RWPE1 (cell line): ENCODE measurements at regions not wholly inside any gene's neighbourhood (a gene's known extent, or its start where the extent isn't known, plus 50 kb on each side); places are given as distances from the start of the nearest gene placed in this dataset.
"Not testable (repeated sequence)": the region's sequence is repeated elsewhere in the genome, so short reads cannot be mapped to it uniquely, and the experiment has no call there.

Experiments
- CTCF ChIA-PET: fragments of 350-600 bp; sonication (Branson Sonifier 250); formaldehyde crosslinking; extraction: SDS; loops from one replicate; lab custom pipeline; 2021; lab: Yijun Ruan, JAX
- POLR2A ChIA-PET: fragments of 400-600 bp; formaldehyde crosslinking; extraction: SDS; loops from one replicate; lab custom pipeline; 2020; ENCODE audit warnings: antibody characterized with exemption; ENCODE audit not compliant: low non-redundant PET; lab: Yijun Ruan, JAX
- DNase-seq: peaks from one replicate; pipeline ENCODE4 v3.0.0; 2012; ENCODE audit warnings: low spot score
- H3K27ac ChIP-seq: fragments of 450-650 bp; 2 replicates; pipeline ENCODE4 v1.5.1; 2017
- TF ChIP-seq, protein P1 (sequence below): fragments of 450-650 bp; conservative IDR thresholded peaks from 2 replicates; pipeline ENCODE4 v1.5.1; 2017; ENCODE audit warnings: low read depth, mild to moderate bottlenecking

DNA sequence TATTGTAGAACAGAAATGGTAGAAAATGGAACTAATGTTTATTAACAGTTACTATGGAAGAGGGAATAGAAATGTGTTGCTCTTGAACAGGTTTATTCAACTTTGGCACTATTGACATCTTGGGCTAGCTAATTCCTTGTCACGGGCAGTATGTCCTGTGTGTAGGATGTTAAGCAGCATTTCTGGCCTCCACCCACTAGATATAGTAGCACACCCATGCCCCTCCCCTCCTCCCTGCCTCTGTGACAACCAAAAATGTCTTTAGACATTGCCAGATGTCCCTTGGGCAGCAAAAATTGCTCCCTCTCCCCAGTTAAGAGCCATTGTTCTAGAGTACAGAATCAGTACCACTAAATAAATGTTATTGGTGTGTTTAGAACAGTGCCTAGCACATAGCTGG lies 91.4 kb upstream of the TPTE start:
- H3K27ac ChIP-seq = no peak overlapping the region
- no peak for DNase-seq
- TF ChIP-seq, protein P1, sequence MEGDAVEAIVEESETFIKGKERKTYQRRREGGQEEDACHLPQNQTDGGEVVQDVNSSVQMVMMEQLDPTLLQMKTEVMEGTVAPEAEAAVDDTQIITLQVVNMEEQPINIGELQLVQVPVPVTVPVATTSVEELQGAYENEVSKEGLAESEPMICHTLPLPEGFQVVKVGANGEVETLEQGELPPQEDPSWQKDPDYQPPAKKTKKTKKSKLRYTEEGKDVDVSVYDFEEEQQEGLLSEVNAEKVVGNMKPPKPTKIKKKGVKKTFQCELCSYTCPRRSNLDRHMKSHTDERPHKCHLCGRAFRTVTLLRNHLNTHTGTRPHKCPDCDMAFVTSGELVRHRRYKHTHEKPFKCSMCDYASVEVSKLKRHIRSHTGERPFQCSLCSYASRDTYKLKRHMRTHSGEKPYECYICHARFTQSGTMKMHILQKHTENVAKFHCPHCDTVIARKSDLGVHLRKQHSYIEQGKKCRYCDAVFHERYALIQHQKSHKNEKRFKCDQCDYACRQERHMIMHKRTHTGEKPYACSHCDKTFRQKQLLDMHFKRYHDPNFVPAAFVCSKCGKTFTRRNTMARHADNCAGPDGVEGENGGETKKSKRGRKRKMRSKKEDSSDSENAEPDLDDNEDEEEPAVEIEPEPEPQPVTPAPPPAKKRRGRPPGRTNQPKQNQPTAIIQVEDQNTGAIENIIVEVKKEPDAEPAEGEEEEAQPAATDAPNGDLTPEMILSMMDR = no peak
- ChIA-PET POLR2A (no interaction called here), CTCF (no interaction called here)

DNA sequence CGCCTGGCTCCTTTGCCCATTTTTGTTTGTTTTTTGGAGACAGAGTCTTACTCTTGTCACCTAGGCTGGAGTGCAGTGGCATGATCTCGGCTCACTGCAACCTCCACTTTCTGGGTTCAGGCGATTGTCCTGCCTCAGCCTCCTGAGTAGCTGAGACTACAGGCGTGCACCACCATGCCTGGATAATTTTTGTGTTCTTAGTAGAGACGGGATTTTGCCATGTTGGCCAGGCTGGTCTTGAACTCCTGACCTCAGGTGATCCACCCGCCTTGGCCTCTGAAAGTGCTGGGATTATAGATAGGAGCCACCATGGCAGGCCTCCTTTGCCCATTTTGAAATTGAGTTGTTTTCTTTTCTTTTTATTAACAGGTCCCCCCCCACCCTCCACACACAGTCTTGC lies 89.4 kb upstream of the TPTE start:
- POLR2A ChIA-PET, H3K27ac ChIP-seq, CTCF ChIA-PET, DNase-seq: not testable (repeated sequence)

DNA sequence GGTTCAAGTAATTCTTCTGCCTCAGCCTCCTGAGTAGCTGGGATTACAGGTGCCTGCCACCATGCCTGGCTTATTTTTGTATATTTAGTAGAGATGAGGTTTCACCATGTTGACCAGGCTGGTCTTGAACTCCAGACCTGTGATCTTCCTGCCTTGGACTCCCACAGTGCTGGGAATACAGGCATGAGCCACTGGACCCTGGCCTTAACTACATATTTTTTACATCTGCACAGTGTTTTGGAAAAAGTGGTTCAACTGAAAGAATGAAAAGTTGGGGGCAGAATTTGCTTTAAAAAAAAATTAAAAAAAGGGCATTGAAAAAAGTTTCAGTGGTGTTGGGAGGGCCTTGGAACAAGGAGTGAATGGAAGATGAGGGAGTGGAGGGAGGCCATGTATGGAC lies 88.9 kb upstream of the TPTE start:
- CTCF ChIA-PET = not testable (repeated sequence)

DNA sequence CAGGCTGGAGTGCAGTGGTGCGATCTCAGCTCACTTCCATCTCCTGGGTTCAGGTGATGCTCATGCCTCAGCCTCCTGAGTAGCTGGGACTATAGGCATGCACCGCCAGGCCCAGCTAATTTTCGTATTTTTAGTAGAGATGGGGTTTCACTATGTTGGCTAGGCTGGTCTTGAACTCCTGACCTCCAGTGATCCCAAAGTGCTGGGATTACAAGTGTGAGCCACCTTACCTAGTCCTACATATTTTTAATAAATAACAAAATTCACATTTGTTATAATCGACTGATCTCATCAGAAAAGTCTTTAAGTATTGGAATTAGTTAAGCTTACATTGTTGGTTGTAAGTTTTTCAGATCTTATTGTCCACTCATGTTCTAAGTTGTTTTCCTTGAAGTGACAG lies 83.4 kb upstream of the TPTE start:
- POLR2A ChIA-PET, H3K27ac ChIP-seq, CTCF ChIA-PET: not testable (repeated sequence)

More for the DNA sequence above, 88.9 kb upstream of the TPTE start:
- DNase-seq, POLR2A ChIA-PET, H3K27ac ChIP-seq: not testable (repeated sequence)

DNA sequence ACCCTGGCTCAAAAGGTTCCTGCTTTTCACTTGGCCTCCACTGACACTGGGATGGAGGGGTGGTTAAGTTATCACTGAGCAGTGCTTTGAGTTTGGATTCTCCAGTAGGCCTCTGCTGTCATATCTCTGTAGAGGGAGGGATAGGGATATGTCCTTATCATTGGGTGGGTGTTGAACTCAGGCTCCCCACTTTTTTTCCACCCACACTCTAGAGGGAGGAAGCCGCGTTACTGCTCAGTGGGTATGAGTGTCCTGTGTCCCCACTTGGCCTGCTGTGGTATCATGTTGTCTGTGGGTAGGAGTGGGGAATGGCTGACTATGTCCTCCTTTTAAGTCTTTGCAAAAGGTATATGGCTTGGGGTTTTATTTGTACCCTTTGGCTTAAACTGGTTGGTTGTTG lies 80.7 kb upstream of the TPTE start:
- CTCF ChIA-PET, H3K27ac ChIP-seq, DNase-seq, POLR2A ChIA-PET: not testable (repeated sequence)

More for the DNA sequence above, 83.4 kb upstream of the TPTE start:
- DNase-seq = not testable (repeated sequence)

DNA sequence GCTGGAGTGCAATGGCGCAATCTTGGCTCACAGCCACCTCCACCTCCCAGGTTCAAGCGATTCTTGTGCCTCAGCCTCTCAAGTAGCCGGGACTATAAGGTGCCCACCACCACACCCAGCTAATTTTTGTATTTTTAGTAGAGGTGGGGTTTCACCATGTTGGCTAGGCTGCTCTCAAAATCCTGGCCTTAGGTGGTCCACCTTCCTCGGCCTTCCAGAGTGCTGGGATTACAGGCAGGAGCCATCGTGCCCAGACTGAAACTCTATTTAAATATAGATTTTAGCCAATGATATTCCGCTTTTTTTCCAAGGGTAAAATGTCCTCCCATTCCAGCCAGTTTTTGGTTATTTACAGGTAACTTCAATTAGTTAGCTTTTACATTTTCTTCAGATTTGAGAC lies 79.4 kb upstream of the TPTE start:
- DNase-seq, CTCF ChIA-PET, POLR2A ChIA-PET, H3K27ac ChIP-seq: not testable (repeated sequence)

DNA sequence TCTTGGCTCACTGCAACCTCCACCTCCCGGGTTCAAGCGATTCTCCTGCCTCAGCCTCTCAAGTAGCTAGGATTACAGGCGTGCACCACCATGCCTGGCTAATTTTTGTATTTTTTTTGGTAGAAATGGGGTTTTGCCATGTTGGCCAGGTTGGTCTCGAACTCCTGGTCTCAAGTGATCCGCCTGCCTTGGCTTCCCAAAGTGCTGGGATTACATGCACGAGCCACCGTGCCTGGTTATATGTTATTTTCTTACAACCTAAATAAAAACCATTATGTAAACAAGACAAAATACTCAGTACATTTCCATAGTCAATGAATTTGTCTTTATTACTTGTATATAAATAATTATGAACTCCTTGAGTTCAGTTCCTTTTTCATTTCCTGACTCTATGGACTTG lies 75.7 kb upstream of the TPTE start:
- DNase-seq, H3K27ac ChIP-seq, POLR2A ChIA-PET, CTCF ChIA-PET: not testable (repeated sequence)

DNA sequence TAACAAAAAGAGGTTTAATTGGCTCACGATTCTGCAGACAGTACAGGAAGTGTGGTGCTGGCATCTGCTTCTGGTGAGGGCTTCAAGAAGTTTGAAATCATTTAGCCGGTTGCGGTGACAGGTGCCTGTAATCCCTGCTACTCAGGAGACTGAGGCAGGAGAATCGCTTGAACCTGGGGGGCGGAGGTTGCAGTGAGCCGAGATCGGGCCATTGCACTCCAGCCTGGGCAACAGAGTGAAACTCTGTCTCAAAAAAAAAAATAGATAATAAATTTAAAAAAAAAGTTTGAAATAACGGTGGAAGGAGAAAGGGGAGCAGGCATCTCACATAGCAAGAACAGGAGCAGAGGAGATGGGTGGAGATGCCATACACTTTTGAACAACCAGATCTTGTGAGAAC lies 71.9 kb upstream of the TPTE start:
- POLR2A ChIA-PET, DNase-seq, CTCF ChIA-PET, H3K27ac ChIP-seq: not testable (repeated sequence)

DNA sequence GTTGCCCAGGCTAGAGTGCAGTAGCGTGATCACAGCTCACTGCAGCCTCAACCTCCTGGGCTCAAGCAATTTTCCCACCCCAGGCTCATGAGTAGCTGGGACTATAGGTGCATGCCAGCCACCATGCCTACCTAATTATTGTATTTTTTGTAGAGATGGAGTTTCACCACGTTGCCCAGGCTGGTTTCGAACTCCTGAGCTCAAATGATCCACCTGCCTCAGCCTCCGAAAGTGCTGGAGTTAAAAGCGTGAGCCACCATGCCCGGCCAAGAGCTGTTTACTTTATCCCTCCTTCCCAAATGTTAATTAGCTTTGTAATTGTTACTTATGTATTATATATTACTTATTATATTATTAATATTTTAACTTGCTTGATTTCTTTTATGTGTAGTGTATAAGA lies 70.1 kb upstream of the TPTE start:
- POLR2A ChIA-PET, DNase-seq, H3K27ac ChIP-seq: not testable (repeated sequence)
- CTCF ChIA-PET = interaction anchor here (0.6 kb wide), 1 partner anchor 136 kb away, joined by 6 read pairs; no protein-coding TSS in a partner anchor

DNA sequence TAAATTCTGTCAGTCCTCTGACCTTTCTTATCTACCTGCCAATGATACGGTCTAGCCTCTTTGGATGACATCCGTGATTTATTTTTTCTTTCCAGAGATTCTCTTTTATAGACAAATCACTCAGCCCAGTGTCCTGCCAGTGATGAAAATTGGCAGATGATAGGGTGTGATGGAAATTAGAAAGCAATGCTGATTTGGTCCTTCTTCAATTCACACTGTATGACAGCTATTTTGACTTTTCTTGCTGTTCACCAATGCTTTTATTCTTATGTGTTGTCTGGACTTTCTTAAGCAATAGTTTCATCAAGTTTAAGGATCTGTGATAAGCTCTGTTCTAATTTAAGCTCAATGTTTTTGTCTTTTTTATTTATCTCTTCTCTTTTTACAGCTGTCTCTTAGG lies 63.6 kb upstream of the TPTE start:
- CTCF ChIA-PET, DNase-seq, POLR2A ChIA-PET, H3K27ac ChIP-seq: not testable (repeated sequence)

DNA sequence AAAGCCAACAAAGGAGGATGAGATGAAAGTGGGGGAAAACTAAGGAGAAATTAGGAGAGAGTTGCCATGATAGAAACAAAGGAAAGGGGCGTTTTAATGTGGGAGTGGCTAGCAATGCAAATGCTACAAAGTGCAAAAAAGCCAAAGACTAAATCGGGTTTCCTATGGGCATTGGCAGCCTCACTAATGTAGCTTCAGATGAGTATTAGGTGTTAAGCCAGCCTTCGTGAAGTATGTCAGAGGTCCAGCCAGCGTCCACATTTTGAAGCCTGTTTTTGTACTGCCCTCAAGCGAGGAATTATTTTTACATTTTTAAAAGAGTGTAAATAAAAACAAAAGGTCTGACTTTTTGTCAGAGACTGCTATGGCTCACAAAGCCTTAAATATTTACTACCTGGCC lies 60.4 kb upstream of the TPTE start:
- H3K27ac ChIP-seq, CTCF ChIA-PET, POLR2A ChIA-PET, DNase-seq: not testable (repeated sequence)

DNA sequence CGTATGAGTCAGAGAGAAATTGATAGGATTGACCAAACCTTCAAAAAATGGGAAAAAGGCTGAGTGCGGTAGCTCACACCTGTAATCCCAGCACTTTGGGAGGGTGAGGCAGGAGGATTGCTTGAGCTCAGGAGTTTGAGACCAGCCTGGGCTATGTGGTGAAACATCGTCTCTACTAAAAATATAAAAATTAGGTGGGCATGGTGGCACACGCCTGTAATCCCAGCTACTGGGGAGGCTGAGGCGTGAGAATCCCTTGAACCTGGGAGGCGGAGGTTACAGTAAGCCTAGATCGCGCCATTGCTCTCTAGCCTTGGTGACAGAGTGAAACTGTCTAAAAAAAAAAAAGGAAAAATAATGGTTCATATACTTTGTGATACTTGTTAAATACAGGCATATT lies 59.9 kb upstream of the TPTE start:
- POLR2A ChIA-PET, CTCF ChIA-PET, H3K27ac ChIP-seq, DNase-seq: not testable (repeated sequence)

DNA sequence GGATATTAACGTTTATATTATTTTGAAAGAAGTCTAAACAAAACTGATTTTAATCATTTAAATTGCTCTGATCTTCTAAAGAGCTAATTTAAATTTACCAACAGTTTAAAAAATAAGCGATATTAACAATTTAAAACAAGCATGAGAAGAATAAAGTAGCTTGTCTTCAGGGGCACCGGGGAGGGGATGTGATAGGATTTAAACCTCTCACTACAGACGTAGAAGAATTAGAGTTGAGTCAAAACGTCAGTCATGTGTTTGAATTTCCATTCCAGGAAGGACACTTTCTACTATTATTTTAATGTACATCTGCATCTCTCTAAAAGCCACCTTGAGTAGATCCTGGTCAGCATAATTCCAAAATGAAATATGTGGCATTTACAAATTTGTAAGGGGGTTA lies 58.2 kb upstream of the TPTE start:
- ChIA-PET CTCF (no interaction called here), POLR2A (no interaction called here)
- no peak for DNase-seq
- H3K27ac ChIP-seq = no peak overlapping the region
- TF ChIP-seq, protein P1 = no peak
